ENCODE measurements at regions not wholly inside any gene's neighbourhood (a gene's known extent, or its start where the extent isn't known, plus 50 kb on each side); places are given as distances from the start of the nearest gene placed in this dataset.

DNA sequence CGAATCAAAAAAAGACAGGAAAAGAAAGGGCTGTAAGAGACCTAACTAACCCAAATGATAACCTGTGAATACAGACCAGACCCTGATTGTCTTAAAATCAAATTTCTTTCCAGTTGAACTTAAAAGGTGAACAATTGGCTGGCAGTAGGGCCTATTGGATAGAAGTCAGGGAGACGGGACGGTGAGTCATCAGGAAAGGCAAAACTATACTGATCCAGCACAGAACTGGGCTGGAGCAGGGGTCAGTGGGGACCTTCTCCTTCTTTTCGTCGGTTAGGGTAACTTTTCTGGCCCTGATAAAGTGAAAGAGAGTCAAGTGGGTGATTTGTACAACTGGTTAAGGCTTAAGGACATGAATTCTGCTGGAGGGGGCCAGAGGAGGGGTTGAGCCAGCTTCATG lies 84.9 kb upstream of the OTX2 start:
- intact Hi-C loops (cut with micrococcal nuclease): no loop called here
- Mint-ChIP-seq H3K9me3 (no peaks in the 10 kb centered on the region), H3K27me3 (peaks cover 23% of the 10 kb centered on the region), H3K4me3 (no peak overlapping the region), H3K27ac (no peak overlapping the region), H3K4me1 (ENCODE audit: low read depth) (no peaks in the 10 kb centered on the region), H3K36me3 (ENCODE audit: low read depth) (no peaks in the 10 kb centered on the region)
- DNase-seq (no peak), ATAC-seq (no peak)
- ChIA-PET CTCF (no interaction called here), POLR2A (no interaction called here)
- TF ChIP-seq, protein P1, sequence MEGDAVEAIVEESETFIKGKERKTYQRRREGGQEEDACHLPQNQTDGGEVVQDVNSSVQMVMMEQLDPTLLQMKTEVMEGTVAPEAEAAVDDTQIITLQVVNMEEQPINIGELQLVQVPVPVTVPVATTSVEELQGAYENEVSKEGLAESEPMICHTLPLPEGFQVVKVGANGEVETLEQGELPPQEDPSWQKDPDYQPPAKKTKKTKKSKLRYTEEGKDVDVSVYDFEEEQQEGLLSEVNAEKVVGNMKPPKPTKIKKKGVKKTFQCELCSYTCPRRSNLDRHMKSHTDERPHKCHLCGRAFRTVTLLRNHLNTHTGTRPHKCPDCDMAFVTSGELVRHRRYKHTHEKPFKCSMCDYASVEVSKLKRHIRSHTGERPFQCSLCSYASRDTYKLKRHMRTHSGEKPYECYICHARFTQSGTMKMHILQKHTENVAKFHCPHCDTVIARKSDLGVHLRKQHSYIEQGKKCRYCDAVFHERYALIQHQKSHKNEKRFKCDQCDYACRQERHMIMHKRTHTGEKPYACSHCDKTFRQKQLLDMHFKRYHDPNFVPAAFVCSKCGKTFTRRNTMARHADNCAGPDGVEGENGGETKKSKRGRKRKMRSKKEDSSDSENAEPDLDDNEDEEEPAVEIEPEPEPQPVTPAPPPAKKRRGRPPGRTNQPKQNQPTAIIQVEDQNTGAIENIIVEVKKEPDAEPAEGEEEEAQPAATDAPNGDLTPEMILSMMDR (IDR thresholded peaks at IDR 0.05): no peak

DNA sequence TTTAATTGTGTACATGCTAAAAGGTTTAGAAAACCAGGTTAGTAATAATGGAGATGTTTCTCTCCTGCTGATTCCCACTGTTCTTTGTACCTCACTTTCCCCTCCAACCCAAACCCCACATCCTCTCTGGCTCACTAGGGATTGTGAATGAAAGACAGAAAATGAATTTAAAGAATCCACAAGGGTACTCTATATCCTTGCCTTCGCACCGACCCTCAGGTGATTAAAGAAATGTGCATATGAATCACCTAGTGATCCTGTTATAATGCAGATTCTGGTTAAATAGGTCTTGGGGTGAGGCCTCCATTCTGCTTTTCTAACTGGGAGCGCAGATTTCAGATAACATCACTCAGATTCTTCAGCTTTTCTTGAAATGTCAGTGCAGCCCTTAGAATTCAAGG lies 84.3 kb upstream of the OTX2 start:
- ChIA-PET CTCF (no interaction called here), POLR2A (no interaction called here)
- intact Hi-C loops (cut with micrococcal nuclease): no loop called here
- TF ChIP-seq, protein P1 (IDR thresholded peaks at IDR 0.05): no peak
- Mint-ChIP-seq H3K27ac (no peak overlapping the region), H3K36me3 (ENCODE audit: low read depth) (no peaks in the 10 kb centered on the region), H3K9me3 (no peaks in the 10 kb centered on the region), H3K27me3 (peaks cover 25% of the 10 kb centered on the region), H3K4me1 (ENCODE audit: low read depth) (no peaks in the 10 kb centered on the region), H3K4me3 (no peak overlapping the region)
- no peak for DNase-seq
- ATAC-seq: no peak

DNA sequence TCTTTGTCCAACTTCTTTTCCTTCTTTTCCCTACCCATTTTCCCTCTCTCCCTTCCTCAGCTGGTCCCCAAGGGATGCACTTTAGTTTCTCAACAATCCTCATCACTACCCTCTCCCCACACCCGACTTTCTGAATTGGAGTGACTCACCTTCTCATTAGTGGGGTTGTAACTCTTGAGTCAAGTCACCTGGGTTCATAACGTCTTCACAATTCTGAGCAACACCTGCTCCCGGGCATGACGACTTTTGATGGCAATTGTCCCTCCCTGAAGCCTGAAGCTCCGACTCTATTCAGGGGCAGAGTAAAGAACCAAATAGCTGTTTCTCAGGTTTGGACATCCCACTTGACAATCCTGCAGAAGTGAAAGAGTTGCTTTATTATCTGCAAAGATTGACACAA lies 82.7 kb upstream of the OTX2 start:
- H3K27ac Mint-ChIP-seq: no peak overlapping the region
- H3K4me1 Mint-ChIP-seq (ENCODE audit: low read depth): no peaks in the 10 kb centered on the region
- ATAC-seq (no peak), DNase-seq (no peak)
- intact Hi-C loops (cut with micrococcal nuclease): no loop called here
- TF ChIP-seq, protein P1 (IDR thresholded peaks at IDR 0.05): no peak
- CTCF ChIA-PET: interaction anchor here (0.8 to 1.3 kb wide), 2 partner anchors 10 to 155 kb away, joined by 3 to 4 read pairs; no protein-coding TSS in a partner anchor
- H3K9me3 Mint-ChIP-seq: no peaks in the 10 kb centered on the region
- no peaks in the 10 kb centered on the region for H3K36me3 Mint-ChIP-seq (ENCODE audit: low read depth)
- no peak overlapping the region for H3K4me3 Mint-ChIP-seq
- POLR2A ChIA-PET: no interaction called here
- H3K27me3 Mint-ChIP-seq: peaks cover 29% of the 10 kb centered on the region

DNA sequence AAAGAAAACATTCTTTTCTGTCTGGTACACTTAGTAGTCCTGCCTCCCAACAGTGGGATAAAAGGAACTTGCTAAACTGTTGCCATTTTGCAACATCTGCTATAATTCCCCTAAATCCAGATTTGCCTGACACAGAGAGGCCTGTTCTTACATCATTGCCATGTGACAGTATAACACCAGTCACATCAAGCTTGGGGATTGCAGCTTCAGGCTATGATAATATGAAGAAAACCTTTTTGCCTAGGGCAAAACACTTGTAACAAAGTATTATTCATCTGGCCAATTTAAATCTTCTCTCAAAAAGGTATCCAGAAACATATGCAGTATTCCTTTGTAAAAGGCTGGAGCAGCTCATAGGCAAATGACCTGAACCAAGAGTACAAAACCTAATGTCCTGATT lies 80.9 kb upstream of the OTX2 start:
- intact Hi-C loops (cut with micrococcal nuclease): no loop called here
- Mint-ChIP-seq H3K4me1 (ENCODE audit: low read depth) (no peaks in the 10 kb centered on the region), H3K27ac (no peak overlapping the region), H3K27me3 (peaks cover 35% of the 10 kb centered on the region), H3K36me3 (ENCODE audit: low read depth) (no peaks in the 10 kb centered on the region), H3K4me3 (no peak overlapping the region), H3K9me3 (no peaks in the 10 kb centered on the region)
- TF ChIP-seq, protein P1 (IDR thresholded peaks at IDR 0.05): no peak
- ChIA-PET POLR2A (no interaction called here), CTCF (no interaction called here)
- DNase-seq (no peak), ATAC-seq (no peak)

DNA sequence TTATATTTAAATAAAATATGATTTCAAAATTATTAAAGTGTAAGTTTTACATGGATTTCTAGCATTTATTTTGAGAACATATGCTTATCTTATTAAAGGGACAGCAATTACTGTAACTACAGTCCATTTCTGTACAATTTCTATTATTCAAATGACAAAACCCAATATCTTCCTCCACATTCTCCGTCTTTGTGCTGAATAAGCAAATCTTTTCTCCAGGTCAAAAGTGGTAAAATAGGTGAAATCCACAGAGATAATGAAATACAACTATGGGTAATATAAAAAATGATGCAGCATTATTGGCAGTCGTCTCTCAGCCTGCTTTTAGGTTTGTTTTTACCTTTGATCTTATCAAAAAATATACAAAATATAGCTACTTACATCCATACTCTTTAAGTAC lies 79.4 kb upstream of the OTX2 start:
- H3K4me1 Mint-ChIP-seq (ENCODE audit: low read depth): no peaks in the 10 kb centered on the region
- H3K9me3 Mint-ChIP-seq: no peaks in the 10 kb centered on the region
- TF ChIP-seq, protein P1 (IDR thresholded peaks at IDR 0.05): no peak
- H3K36me3 Mint-ChIP-seq (ENCODE audit: low read depth): no peaks in the 10 kb centered on the region
- intact Hi-C loops (cut with micrococcal nuclease): no loop called here
- H3K4me3 Mint-ChIP-seq: no peak overlapping the region
- no peak overlapping the region for H3K27ac Mint-ChIP-seq
- no peak for ATAC-seq
- no peak for DNase-seq
- ChIA-PET CTCF (no interaction called here), POLR2A (no interaction called here)
- H3K27me3 Mint-ChIP-seq: peaks cover 29% of the 10 kb centered on the region

All from activated CD8-positive, alpha-beta T cell treated with anti-CD3 and anti-CD28 coated beads for 36 hours (primary cell).